ENCODE measurements at regions not wholly inside any gene's neighbourhood (a gene's known extent, or its start where the extent isn't known, plus 50 kb on each side); places are given as distances from the start of the nearest gene placed in this dataset.
A peak's percentile ranks its signal among the peaks of the same experiment; 100 is the strongest.

DNA sequence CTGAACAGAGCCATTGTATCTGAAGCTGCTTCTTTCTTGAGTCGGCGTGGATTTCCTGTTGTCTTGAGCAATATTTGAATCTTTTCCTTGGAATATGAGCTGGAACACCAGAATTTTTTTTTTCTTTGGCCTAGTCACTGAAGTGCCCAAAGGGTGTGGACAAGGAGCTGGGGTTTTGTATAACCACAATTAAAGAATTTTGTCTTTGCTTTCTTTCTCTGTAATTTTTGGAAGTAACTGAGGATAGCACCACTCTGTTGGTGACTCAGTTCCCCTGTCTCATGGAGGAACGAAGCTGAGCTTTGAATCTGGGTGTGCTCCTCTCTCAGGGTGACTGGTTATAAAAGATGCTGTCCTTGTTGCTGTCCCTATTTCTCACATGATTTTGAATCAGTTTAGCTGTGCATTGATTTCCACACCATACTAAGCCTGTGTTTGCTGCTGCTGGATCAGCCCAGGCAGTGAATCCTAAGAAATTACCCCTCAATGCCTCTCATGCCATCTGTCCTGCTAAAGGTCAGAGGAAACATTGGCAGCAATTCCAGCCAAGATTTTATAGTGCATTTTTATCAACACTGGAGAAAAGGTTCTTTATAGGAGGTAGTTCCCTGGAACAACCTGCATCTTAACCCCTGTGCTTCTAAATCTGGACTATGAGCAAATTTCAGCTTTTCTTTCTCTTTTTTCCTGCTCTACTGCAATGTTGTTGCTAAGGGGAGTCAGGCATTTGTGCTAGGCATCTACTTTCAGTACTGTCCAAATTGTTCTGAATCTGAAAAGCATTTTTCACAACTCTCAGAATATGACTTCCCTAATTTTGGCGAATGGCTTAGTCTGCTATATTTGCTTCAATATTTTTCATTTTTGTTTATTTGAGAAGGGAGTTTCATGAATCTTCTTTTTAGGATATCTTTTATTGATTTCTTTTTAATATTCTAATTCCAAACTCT lies 540.8 kb downstream of the SOX6 start:
- TF ChIP-seq, protein P1, sequence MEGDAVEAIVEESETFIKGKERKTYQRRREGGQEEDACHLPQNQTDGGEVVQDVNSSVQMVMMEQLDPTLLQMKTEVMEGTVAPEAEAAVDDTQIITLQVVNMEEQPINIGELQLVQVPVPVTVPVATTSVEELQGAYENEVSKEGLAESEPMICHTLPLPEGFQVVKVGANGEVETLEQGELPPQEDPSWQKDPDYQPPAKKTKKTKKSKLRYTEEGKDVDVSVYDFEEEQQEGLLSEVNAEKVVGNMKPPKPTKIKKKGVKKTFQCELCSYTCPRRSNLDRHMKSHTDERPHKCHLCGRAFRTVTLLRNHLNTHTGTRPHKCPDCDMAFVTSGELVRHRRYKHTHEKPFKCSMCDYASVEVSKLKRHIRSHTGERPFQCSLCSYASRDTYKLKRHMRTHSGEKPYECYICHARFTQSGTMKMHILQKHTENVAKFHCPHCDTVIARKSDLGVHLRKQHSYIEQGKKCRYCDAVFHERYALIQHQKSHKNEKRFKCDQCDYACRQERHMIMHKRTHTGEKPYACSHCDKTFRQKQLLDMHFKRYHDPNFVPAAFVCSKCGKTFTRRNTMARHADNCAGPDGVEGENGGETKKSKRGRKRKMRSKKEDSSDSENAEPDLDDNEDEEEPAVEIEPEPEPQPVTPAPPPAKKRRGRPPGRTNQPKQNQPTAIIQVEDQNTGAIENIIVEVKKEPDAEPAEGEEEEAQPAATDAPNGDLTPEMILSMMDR (IDR thresholded peaks at IDR 0.05): peak in 1 of 5 experiments; percentile 16
- no peak for TF ChIP-seq POLR2A (IDR thresholded peaks at IDR 0.05)
- TF ChIP-seq POLR2AphosphoS5 (IDR thresholded peaks at IDR 0.05): peak in 1 of 3 donors; percentile 21
